HL-60 (cell line): ENCODE measurements at regions not wholly inside any gene's neighbourhood (a gene's known extent, or its start where the extent isn't known, plus 50 kb on each side); places are given as distances from the start of the nearest gene placed in this dataset.

Experiments
- DNase-seq, 2 experiments: peaks; one replicate each; pipeline ENCODE4 v3.0.0-alpha.2; 2010 to 2020; ENCODE audit warnings: low read depth in 1 of 2, low spot score in 1 of 2
- H3K27ac ChIP-seq: fragments of 250-450 bp; sonication (Bioruptor Pico); replicated peaks from 2 replicates; pipeline ENCODE4 v1.5.1; 2020; ENCODE audit warnings: mild to moderate bottlenecking, moderate library complexity
- H3K27me3 ChIP-seq: fragments of 250-450 bp; sonication (Bioruptor Pico); 2 replicates; pipeline ENCODE4 v1.5.1; 2021; ENCODE audit warnings: mild to moderate bottlenecking, moderate library complexity; ENCODE audit not compliant: insufficient read depth, poor library complexity, severe bottlenecking
- H3K4me3 ChIP-seq: replicated peaks from 2 replicates; pipeline ENCODE4 v1.5.1; 2011; ENCODE audit warnings: mild to moderate bottlenecking, control low read depth, low read length; ENCODE audit not compliant: insufficient read depth
- GABPA ChIP-seq: IDR thresholded peaks from 2 replicates; pipeline ENCODE4 v1.6.1; 2012; ENCODE audit warnings: low read depth
- POLR2AphosphoS5 ChIP-seq: IDR thresholded peaks from 2 replicates; pipeline ENCODE4 v1.6.1; 2012; ENCODE audit warnings: low read depth
- REST ChIP-seq: IDR thresholded peaks from 2 replicates; pipeline ENCODE4 v1.6.1; 2012; ENCODE audit warnings: low read depth; ENCODE audit not compliant: insufficient replicate concordance
- SPI1 ChIP-seq: IDR thresholded peaks from 2 replicates; pipeline ENCODE4 v1.6.1; 2012; ENCODE audit warnings: low read depth, mild to moderate bottlenecking, borderline replicate concordance
- TF ChIP-seq, protein P1 (sequence below): IDR thresholded peaks from one replicate; pipeline ENCODE4 v1.5.1; 2011; ENCODE audit warnings: low read length, control low read depth, inconsistent platforms; ENCODE audit not compliant: insufficient read depth

DNA sequence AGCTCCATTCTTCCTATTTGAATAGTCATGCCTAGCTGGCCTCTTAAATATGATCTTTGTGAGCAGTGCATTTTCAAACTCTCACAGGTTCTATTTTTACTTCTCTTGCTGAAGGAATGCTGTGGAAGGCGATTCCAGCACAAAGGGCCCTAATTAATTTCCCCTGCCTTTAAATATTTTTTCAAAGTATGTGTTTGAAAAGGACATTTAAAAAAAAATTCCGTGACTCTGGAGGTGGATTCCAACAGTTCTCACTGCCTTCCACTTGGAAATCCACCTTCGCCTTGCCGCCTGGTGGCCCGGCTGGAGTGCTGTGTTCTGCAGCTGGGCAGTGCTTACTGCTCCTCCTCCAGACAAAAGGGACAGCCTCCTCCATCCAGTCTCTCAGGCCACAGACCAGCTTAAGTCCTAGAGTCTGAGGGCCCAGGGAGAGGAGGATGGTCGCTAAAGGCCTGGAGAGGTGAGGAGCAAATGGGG lies 61.5 kb upstream of the CORO2B start:
- Histone ChIP-seq H3K27ac (no peak overlapping the region), H3K4me3 (no peak overlapping the region), H3K27me3 (no peaks in the 10 kb centered on the region)
- DNase-seq = no peak
- no peak for TF ChIP-seq SPI1
- no peak for TF ChIP-seq POLR2AphosphoS5
- no peak for TF ChIP-seq REST
- TF ChIP-seq, protein P1, sequence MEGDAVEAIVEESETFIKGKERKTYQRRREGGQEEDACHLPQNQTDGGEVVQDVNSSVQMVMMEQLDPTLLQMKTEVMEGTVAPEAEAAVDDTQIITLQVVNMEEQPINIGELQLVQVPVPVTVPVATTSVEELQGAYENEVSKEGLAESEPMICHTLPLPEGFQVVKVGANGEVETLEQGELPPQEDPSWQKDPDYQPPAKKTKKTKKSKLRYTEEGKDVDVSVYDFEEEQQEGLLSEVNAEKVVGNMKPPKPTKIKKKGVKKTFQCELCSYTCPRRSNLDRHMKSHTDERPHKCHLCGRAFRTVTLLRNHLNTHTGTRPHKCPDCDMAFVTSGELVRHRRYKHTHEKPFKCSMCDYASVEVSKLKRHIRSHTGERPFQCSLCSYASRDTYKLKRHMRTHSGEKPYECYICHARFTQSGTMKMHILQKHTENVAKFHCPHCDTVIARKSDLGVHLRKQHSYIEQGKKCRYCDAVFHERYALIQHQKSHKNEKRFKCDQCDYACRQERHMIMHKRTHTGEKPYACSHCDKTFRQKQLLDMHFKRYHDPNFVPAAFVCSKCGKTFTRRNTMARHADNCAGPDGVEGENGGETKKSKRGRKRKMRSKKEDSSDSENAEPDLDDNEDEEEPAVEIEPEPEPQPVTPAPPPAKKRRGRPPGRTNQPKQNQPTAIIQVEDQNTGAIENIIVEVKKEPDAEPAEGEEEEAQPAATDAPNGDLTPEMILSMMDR = no peak
- no peak for TF ChIP-seq GABPA

DNA sequence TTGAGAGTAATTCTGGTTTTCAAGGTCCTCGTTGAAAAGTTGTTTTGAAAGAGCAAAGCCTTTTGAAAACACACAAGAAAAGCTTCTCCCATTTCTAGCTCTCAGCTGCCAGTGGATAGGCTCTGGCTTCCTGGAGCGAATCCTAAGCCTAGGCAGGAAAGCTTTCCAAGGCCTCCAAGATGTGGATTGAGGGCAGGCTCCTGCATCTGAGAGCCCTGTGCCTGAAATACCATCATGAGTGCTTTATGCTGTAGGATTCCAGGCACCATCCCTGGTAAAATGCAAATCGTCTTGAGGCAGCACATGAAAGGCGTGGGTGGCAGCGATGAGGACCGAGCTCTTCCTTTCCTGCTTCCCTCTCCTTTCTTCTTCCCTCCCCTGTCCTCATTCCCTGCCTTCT lies 60.7 kb upstream of the CORO2B start:
- Histone ChIP-seq H3K4me3 (no peak overlapping the region), H3K27me3 (no peaks in the 10 kb centered on the region), H3K27ac (no peak overlapping the region)
- TF ChIP-seq GABPA (no peak), POLR2AphosphoS5 (no peak), SPI1 (no peak)
- no peak for DNase-seq

DNA sequence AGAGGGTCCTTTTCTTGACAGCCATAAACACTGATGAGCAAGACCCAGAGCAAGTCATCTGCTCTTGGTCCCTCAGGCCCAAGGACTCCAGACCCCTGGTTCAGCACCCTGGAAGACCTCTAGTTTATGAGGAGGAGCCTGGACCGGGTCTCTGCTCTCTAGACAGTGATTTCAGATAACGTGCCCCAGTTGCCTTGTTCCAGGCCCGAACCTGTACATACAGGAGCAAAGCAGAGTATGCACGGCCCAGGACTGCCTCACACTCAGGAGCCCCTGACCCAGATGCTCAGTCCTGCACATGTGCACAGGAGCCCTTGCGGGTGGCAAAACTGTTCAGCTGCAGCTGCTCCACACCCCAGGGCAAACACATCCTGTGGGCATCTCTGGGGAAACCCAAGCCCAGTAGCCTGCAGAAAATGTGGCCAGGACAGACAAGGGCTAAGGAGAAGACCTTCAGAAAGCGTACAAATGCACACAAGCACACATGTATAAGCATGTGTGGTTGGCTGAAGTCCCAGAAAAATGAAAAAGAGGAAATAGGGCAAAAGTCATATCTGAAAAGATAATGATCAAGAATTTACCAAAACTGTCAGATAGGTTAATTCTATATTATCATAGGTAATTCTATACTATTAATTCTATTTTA lies 59.9 kb upstream of the CORO2B start:
- H3K4me3 ChIP-seq = no peak overlapping the region
- no peak overlapping the region for H3K27ac ChIP-seq
- peak in 1 of 2 experiments; percentile 53 for DNase-seq
- H3K27me3 ChIP-seq = no peaks in the 10 kb centered on the region
- no peak for TF ChIP-seq GABPA
- peak; percentile 25; the same call in 1 of the 2 replicates for TF ChIP-seq SPI1

DNA sequence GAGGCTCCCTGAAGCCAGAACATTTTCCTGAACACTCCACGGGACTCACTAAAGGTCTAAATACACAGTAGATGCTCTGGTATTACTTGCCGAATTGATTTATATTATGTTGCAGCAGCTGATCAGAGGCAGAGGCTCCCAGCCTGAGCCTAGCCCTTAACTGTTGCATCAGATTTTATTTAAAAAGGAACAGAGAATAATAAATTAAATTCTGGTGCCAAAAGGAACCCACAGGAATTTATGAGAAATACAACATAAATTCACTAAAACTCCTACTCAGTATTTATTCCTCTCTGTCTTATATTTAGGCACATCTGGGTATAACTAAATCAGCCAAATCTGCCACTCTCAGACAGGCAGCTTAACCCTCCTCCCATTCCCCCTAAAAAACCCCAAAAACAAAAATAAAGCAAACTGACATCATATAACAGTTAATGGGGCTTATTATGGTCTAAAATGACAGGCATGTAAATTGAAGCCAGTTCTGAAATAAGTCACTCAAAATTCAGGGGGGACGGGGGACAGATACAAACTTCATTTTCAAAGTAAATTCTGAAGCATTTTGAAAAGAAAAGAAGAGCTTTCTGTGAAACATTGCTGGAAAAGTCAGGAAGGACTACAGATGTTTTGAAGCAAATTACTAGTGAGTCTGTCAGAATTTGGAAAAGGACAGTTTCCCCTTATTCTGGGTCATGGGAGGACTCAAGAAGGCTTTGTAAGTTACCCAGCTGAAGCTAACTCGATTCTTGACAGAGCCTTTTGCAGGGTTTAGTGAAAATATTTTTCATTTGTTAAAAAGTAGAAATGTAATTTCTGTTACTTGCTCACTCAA lies 53.8 kb upstream of the CORO2B start:
- no peaks in the 10 kb centered on the region for H3K27me3 ChIP-seq
- TF ChIP-seq SPI1 = no peak
- no peak for TF ChIP-seq POLR2AphosphoS5
- TF ChIP-seq, protein P1 = no peak
- no peak for TF ChIP-seq REST
- no peak for TF ChIP-seq GABPA
- H3K4me3 ChIP-seq = no peak overlapping the region
- H3K27ac ChIP-seq = no peak overlapping the region
- no peak for DNase-seq
